ENCODE measurements at regions not wholly inside any gene's neighbourhood (a gene's known extent, or its start where the extent isn't known, plus 50 kb on each side); places are given as distances from the start of the nearest gene placed in this dataset.

DNA sequence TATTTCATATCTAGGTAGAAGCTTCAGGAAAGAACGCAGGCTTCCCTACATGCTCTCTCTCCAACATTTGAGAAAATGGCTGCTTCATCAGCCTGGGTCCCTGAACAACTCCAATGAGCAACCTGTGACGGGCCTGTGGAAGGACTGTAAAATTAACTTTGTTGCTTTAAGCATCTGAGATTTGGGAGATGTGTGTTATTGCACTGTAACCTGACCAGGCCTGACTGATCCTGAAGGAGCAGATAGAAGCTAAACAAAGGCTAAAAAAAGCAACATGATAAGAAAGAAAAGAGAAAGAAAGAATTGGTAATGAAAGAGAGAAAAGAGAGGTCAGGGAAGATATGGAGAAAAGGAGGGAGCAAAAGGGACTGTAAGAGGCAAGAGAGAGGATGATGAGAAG lies 77.1 kb upstream of the MBNL2 start:
- DNase-seq (no peak), ATAC-seq (no peak)
- intact Hi-C loops (cut with DNase I) = no loop called here
- Histone ChIP-seq H3K4me1 (peaks cover 8 to 17% of the 10 kb centered on the region in 2 donors), H3K9me3 (no peaks in the 10 kb centered on the region), H3K27ac (no peak overlapping the region), H3K27me3 (no peaks in the 10 kb centered on the region), H3K4me3 (no peak overlapping the region), H3K36me3 (no peaks in the 10 kb centered on the region)
- TF ChIP-seq, protein P1, sequence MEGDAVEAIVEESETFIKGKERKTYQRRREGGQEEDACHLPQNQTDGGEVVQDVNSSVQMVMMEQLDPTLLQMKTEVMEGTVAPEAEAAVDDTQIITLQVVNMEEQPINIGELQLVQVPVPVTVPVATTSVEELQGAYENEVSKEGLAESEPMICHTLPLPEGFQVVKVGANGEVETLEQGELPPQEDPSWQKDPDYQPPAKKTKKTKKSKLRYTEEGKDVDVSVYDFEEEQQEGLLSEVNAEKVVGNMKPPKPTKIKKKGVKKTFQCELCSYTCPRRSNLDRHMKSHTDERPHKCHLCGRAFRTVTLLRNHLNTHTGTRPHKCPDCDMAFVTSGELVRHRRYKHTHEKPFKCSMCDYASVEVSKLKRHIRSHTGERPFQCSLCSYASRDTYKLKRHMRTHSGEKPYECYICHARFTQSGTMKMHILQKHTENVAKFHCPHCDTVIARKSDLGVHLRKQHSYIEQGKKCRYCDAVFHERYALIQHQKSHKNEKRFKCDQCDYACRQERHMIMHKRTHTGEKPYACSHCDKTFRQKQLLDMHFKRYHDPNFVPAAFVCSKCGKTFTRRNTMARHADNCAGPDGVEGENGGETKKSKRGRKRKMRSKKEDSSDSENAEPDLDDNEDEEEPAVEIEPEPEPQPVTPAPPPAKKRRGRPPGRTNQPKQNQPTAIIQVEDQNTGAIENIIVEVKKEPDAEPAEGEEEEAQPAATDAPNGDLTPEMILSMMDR (IDR thresholded peaks at IDR 0.05) = no peak

GRCh38 chr13:97148894-97149293 lies 73.2 kb upstream of the MBNL2 start:
- no peaks in the 10 kb centered on the region for H3K27me3 ChIP-seq
- DNase-seq (no peak), ATAC-seq (no peak)
- H3K9me3 ChIP-seq = no peaks in the 10 kb centered on the region
- no peak overlapping the region for H3K27ac ChIP-seq
- intact Hi-C loops (cut with DNase I) = no loop called here
- H3K4me3 ChIP-seq = no peak overlapping the region
- TF ChIP-seq, protein P1 (IDR thresholded peaks at IDR 0.05) = no peak
- H3K4me1 ChIP-seq = no peaks in the 10 kb centered on the region
- H3K36me3 ChIP-seq = no peaks in the 10 kb centered on the region

DNA sequence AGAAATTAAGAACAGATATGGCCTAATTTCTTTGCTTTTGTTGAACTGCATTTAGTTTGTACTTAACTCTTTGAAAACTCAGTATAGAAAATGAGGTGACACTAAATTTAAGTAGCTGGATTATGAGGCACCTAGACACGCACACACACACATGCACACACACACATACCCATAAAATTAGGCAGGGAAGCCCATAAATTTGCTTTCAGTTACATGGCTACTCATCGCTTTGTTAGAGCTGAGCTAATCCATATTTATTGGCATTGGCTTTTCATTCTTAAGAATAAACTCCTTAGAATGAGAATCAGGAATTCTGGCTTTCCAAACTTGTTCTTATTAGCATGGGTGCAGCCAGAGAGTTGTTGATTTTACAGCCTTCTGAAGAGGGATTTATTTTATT lies 61.7 kb upstream of the MBNL2 start:
- H3K4me1 ChIP-seq = no peaks in the 10 kb centered on the region
- no peaks in the 10 kb centered on the region for H3K9me3 ChIP-seq
- no peak overlapping the region for H3K4me3 ChIP-seq
- no peak for ATAC-seq
- H3K36me3 ChIP-seq = no peaks in the 10 kb centered on the region
- H3K27me3 ChIP-seq = no peaks in the 10 kb centered on the region
- TF ChIP-seq, protein P1 (IDR thresholded peaks at IDR 0.05) = no peak
- intact Hi-C loops (cut with DNase I) = no loop called here
- no peak for DNase-seq
- H3K27ac ChIP-seq = no peak overlapping the region

- Histone ChIP-seq H3K27me3 (no peaks in the 10 kb centered on the region), H3K27ac (no peak overlapping the region), H3K4me3 (no peak overlapping the region), H3K36me3 (no peaks in the 10 kb centered on the region), H3K4me1 (no peaks in the 10 kb centered on the region), H3K9me3 (no peaks in the 10 kb centered on the region)
- TF ChIP-seq, protein P1 (IDR thresholded peaks at IDR 0.05) = no peak
- DNase-seq (no peak), ATAC-seq (no peak)
- intact Hi-C loops (cut with DNase I) = no loop called here
Measured at GRCh38 chr13:97161582-97162231, 60.4 kb upstream of the MBNL2 start.

DNA sequence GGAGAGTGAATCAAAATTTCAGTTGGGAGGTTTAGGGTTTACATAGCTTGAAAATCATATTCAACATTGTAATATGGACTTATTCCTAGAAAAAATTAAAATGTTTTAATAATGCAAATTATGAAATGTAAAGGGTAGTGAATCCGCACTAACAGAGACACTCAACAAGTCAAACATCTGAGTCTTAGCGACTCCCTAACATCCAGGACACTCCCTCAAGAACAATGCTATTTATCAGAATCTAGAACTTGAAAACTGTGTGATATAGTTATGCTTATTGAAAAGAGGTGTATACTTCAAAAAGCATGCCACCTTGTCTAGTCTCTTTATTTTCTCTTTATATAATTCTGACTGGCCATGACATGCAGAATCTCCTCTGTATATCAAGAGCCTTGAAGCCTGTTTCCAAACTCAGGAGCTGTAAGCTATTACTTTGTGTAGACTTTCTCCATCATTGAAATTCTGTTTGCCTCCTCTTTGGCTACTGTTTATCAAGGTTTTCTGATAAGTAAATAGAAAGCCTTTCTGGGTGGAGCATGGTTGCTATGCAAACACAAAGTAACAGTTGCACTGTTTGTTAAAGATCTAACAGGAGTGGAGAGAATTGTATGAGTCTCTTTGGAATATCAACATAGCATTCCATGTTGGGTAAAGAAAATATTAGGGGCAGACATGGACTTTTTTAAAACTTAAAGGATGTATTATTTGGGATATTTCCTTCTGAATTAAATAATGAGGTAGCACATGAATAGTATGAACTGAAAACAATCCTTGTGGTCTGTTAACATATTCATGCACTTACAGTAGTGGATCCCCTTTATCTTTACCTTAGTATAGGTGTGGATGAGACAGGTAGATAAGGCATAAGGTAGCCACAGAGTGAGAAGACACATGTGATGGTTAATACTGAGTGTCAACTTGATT lies 56.4 kb upstream of the MBNL2 start:
- H3K27ac ChIP-seq = no peak overlapping the region
- no peaks in the 10 kb centered on the region for H3K9me3 ChIP-seq
- H3K27me3 ChIP-seq = no peaks in the 10 kb centered on the region
- TF ChIP-seq, protein P1 (IDR thresholded peaks at IDR 0.05) = no peak
- no peak overlapping the region for H3K4me3 ChIP-seq
- no peaks in the 10 kb centered on the region for H3K36me3 ChIP-seq
- no peaks in the 10 kb centered on the region for H3K4me1 ChIP-seq
- DNase-seq (no peak), ATAC-seq (peak; percentile 91)
- intact Hi-C loops (cut with DNase I) = no loop called here

Measured in left lung (tissue), 4 donors.